Right atrium auricular region (tissue), 2 donors: ENCODE measurements at regions not wholly inside any gene's neighbourhood (a gene's known extent, or its start where the extent isn't known, plus 50 kb on each side); places are given as distances from the start of the nearest gene placed in this dataset.
"Not testable (repeated sequence)": the region's sequence is repeated elsewhere in the genome, so short reads cannot be mapped to it uniquely, and the experiment has no call there.

Experiments used
- DNase-seq: peaks from one replicate; pipeline ENCODE4 v3.0.0-alpha.2; 2019; ENCODE audit warnings: low spot score
- H3K27ac ChIP-seq, 2 donors: fragments of 200-600 bp; sonication (generic); 1 replicate in 1 of 2; 2 replicates in 1 of 2; pipeline ENCODE4 v1.5.1; 2016 to 2019
- H3K27me3 ChIP-seq, 2 donors: fragments of 200-600 bp; sonication (generic); one replicate each; pipeline versions ENCODE4 v1.5.1 to v1.6.0; 2017 to 2019
- H3K36me3 ChIP-seq: fragments of 200-600 bp; sonication (generic); one replicate; pipeline ENCODE4 v1.5.1; 2016
- H3K4me1 ChIP-seq, 2 donors: fragments of 200-600 bp; sonication (generic); one replicate each; pipeline versions ENCODE4 v1.5.1 to v1.6.0; 2017 to 2019
- H3K4me3 ChIP-seq, 2 donors: fragments of 200-600 bp; sonication (generic); 1 replicate in 1 of 2; 2 replicates in 1 of 2; pipeline ENCODE4 v1.5.1; 2017 to 2019; ENCODE audit warnings: mild to moderate bottlenecking in 1 of 2, moderate library complexity in 1 of 2
- H3K9me3 ChIP-seq, 2 donors: fragments of 200-600 bp; sonication (generic); one replicate each; pipeline ENCODE4 v1.5.1; 2019
- TF ChIP-seq, protein P1 (sequence below), 2 donors: fragments of 200-600 bp; sonication (generic); IDR thresholded peaks; one replicate each; pipeline ENCODE4 v1.5.1; 2019; ENCODE audit warnings: antibody characterized with exemption in 2 of 2

DNA sequence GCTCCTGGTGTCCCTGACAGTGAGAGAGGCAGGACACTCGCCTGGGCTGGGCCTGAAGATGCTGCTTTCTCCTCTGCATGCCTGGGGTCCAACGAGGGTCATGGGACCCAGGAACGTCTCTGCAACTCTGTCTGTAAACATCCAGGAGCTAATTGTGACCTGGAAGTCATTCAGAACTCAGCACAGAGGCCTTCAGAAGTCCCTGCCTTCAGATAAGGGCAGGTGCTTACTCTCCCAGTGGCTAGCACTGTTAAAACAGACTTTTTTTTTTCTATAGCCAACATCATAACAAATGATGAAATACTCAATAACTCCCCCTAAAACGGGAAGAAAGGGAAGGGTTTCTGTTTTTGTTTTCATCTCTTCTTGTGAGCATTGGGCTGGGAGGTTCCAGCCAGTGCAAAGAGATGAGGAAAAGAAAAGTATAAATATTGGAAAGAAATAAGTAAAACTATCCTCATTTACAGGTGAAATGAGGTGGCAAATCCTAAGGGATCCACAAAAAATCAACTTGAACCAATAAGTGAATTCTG is 118.3 kb upstream of the FAM20C start:
- H3K27me3 ChIP-seq, H3K27ac ChIP-seq, H3K9me3 ChIP-seq, H3K36me3 ChIP-seq, H3K4me1 ChIP-seq, DNase-seq, H3K4me3 ChIP-seq: not testable (repeated sequence)

GRCh38 chr7:75511-75910 is 116.9 kb upstream of the FAM20C start:
- H3K27ac ChIP-seq, H3K9me3 ChIP-seq, H3K4me3 ChIP-seq, H3K36me3 ChIP-seq, H3K27me3 ChIP-seq, DNase-seq, H3K4me1 ChIP-seq: not testable (repeated sequence)

GRCh38 chr7:76202-76601 is 116.2 kb upstream of the FAM20C start:
- H3K4me1 ChIP-seq, H3K36me3 ChIP-seq, H3K4me3 ChIP-seq, H3K27me3 ChIP-seq, H3K9me3 ChIP-seq, H3K27ac ChIP-seq, DNase-seq: not testable (repeated sequence)

GRCh38 chr7:76829-77395 is 115.5 kb upstream of the FAM20C start:
- not testable (repeated sequence) for H3K27ac ChIP-seq, H3K9me3 ChIP-seq, H3K4me3 ChIP-seq, H3K27me3 ChIP-seq, DNase-seq, H3K4me1 ChIP-seq, H3K36me3 ChIP-seq

DNA sequence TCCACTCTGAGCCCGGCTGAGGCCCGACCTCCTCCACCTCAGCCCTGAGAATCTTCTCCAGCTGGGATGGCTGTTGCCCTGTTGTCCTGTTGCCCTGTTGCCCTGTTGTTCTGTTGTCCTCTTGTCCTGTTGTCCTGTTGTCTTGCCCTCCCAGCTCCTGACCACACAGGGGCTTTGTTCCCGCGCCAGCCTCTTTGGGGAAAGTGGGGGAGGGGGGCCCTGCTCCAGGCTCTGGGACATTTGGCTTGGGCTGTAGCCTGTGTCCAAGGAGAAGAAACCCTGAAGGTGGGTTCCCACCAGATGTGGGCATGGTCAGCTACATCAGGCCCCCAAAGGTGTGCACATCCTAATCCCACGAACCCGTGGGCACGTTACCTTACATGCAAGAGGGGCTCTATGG is 113.5 kb upstream of the FAM20C start:
- not testable (repeated sequence) for H3K4me3 ChIP-seq, H3K36me3 ChIP-seq, H3K4me1 ChIP-seq, H3K9me3 ChIP-seq, H3K27me3 ChIP-seq, H3K27ac ChIP-seq, DNase-seq

DNA sequence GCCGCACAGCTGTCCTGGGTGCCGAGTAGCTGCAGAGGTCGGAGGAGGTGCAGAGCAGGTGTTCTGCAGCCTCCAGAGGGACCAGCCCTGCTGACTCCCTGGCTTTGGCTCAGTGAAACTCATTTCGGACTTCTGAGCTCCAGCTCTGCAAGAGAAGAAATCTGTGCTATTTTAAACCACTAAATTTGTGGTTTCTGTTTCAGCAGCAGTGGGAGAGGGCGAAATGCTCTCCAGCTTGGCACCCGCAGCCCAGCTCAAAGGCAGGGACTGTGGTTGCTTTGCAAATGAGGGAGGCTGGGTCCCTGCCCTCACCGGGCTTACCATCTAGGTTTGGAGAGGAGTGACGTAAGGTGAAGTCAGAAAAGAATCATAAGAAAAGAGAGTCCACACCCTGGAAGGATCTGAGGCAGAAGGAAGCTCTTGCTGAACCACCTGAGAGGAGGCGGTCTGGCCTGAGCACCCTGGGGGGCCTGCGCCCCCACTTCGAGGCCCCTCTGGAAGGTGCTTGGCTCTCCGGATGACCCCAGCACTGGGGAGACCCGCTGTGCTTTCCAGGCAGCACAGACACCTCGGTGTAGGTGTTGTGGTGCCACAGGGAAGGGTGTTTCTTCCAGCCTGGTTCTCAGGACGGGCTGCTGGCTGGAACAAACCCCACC is 112.8 kb upstream of the FAM20C start:
- not testable (repeated sequence) for H3K27me3 ChIP-seq, H3K36me3 ChIP-seq, H3K27ac ChIP-seq, DNase-seq, H3K9me3 ChIP-seq, H3K4me3 ChIP-seq, H3K4me1 ChIP-seq

GRCh38 chr7:80259-81067 is 111.9 kb upstream of the FAM20C start:
- H3K4me3 ChIP-seq, result no peak overlapping the region
- no peak for DNase-seq

GRCh38 chr7:81068-81925 is 111.1 kb upstream of the FAM20C start:
- H3K27ac ChIP-seq, result no peak overlapping the region
- TF ChIP-seq, protein P1, sequence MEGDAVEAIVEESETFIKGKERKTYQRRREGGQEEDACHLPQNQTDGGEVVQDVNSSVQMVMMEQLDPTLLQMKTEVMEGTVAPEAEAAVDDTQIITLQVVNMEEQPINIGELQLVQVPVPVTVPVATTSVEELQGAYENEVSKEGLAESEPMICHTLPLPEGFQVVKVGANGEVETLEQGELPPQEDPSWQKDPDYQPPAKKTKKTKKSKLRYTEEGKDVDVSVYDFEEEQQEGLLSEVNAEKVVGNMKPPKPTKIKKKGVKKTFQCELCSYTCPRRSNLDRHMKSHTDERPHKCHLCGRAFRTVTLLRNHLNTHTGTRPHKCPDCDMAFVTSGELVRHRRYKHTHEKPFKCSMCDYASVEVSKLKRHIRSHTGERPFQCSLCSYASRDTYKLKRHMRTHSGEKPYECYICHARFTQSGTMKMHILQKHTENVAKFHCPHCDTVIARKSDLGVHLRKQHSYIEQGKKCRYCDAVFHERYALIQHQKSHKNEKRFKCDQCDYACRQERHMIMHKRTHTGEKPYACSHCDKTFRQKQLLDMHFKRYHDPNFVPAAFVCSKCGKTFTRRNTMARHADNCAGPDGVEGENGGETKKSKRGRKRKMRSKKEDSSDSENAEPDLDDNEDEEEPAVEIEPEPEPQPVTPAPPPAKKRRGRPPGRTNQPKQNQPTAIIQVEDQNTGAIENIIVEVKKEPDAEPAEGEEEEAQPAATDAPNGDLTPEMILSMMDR (IDR thresholded peaks at IDR 0.05), result no peak
- no peaks in the 10 kb centered on the region for H3K27me3 ChIP-seq
- peaks cover 0 to 9% of the 10 kb centered on the region in 2 donors for H3K4me1 ChIP-seq
- no peaks in the 10 kb centered on the region for H3K36me3 ChIP-seq
- no peak overlapping the region for H3K4me3 ChIP-seq
- DNase-seq, result no peak
- no peaks in the 10 kb centered on the region for H3K9me3 ChIP-seq

More at GRCh38 chr7:80259-81067, 111.9 kb upstream of the FAM20C start:
- H3K9me3 ChIP-seq, result no peaks in the 10 kb centered on the region
- H3K36me3 ChIP-seq, result no peaks in the 10 kb centered on the region
- no peak overlapping the region for H3K27ac ChIP-seq
- no peaks in the 10 kb centered on the region for H3K27me3 ChIP-seq
- H3K4me1 ChIP-seq, result peaks cover 0 to 3% of the 10 kb centered on the region in 2 donors
- TF ChIP-seq, protein P1 (IDR thresholded peaks at IDR 0.05), result no peak
